ENCODE measurements at regions not wholly inside any gene's neighbourhood (a gene's known extent, or its start where the extent isn't known, plus 50 kb on each side); places are given as distances from the start of the nearest gene placed in this dataset.
"Not testable (repeated sequence)": the region's sequence is repeated elsewhere in the genome, so short reads cannot be mapped to it uniquely, and the experiment has no call there.

DNA sequence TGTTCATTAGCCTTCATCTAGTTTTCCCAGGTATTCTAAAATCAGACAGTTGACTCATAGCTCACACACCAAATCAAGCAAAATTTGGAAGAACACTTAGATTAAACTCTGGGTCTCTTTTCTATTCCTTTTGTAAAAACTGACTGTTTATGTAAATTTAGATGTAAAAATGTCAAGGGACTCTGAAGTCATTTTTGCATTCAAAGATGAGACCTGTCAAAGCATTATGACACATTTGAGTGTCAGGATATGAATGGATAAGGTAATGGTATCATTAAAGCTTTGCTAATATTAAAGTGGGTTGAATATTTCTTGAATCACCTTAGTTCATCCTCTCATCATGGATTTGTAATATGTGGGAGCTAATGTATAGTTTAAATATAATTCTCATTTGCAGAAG lies 348.1 kb upstream of the NRXN1 start:
- DNase-seq, result no peak

- no peak for DNase-seq
These were observed 336.3 kb upstream of the NRXN1 start for GRCh38 chr2:51368250-51368649.

DNA sequence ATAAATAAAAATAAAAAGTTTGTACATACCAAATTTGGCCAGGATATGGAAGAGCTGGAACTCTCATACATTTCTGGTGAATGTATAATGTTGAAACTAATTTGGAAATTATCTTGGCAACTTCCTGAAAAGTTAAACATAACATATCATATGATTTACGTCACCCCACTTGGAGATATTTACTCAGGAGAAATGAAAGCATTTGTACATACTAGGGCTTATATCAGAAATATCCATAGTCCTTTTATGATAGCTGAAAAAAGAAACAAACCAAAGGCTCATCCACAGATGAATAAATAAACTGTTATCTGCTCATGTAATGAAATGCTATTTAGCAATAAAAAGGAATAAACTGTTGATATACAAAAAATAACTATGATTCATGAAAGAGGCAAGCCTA lies 318.2 kb upstream of the NRXN1 start:
- DNase-seq, result no peak

DNA sequence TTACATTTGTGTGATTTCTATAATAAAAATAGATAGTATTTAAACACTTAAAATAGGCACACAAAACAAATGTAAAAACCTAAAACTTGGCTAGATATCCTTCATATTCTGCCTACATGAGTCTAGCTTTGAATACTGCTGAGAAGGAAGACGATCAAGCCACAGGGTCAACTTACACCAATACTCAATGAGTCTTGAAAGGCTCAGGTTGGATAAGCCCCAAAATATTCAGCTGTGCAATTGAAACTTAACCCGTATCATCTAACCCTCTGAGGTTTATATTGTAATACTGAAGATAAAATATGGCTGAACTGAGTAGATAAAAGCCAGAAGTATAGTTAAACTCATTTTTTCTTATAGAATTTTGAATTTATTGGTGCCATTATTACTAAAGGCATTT lies 313.0 kb upstream of the NRXN1 start:
- DNase-seq, result no peak

GRCh38 chr2:51335087-51336058 lies 303.4 kb upstream of the NRXN1 start:
- no peak for DNase-seq

DNA sequence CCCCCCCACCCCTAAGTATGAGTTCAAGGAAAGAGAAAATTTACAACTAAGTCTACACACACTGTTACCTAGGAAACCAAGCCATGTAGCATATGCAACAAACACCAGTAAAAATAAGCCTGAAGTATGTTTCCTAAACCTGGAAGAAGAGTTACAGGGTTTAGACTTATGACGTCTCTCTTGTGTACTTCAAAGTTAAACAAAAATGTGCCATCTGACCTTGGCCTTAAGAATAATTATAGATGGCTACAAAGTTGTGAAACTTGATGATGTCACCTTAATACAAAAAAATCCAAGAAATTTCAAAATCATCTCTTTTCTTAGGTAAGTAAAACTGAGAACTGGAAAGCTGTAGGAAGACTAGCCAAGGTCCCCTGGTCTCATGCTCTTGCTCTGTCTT lies 297.6 kb upstream of the NRXN1 start:
- no peak for DNase-seq

GRCh38 chr2:51324051-51324450 lies 292.1 kb upstream of the NRXN1 start:
- no peak for DNase-seq

- no peak for DNase-seq
These were observed 290.7 kb upstream of the NRXN1 start for GRCh38 chr2:51322613-51323012.

DNA sequence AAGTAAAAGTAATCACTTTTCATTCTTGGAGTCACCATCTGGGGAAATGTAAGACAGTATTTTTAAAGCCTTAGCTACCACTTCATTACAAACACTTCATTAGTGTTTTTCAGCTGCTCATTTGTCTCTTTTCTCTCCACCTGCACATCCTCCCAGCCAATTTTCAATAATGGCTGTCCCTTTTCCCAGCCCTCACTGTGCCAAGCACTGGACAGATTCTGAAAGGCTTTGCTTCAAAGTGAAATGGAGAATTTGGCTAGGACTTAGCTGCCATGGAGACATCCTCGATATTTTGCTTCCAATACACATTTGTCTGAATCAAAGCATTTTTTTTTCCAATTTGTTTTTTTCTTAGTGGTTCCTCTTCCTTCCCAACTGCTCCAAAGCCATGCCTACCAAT lies 272.4 kb upstream of the NRXN1 start:
- no peak for DNase-seq

DNA sequence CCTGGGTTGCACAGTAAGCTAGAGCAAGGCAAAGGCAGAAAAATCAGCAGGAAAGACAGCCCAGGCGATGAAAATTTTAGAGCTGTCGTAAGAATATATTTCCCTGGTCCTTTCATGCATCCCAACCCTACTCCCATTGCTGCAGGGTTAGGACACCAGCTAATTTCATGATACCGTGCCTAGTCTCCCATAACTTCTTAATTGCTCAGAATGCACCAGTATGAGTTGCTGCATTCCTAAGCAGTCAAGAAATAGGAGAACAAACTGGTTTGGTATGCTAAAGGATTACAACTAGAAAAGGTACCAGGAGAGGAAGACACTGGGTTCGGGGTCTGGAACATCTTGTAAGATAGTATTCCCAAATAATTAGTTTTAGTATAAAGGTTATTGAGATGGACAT lies 269.4 kb upstream of the NRXN1 start:
- DNase-seq, result no peak

- no peak for DNase-seq
These were observed 267.4 kb upstream of the NRXN1 start for GRCh38 chr2:51299370-51299769.

- DNase-seq, result no peak
These were observed 265.6 kb upstream of the NRXN1 start for GRCh38 chr2:51297488-51297887.

- no peak for DNase-seq
These were observed 261.8 kb upstream of the NRXN1 start for GRCh38 chr2:51293566-51294200.

DNA sequence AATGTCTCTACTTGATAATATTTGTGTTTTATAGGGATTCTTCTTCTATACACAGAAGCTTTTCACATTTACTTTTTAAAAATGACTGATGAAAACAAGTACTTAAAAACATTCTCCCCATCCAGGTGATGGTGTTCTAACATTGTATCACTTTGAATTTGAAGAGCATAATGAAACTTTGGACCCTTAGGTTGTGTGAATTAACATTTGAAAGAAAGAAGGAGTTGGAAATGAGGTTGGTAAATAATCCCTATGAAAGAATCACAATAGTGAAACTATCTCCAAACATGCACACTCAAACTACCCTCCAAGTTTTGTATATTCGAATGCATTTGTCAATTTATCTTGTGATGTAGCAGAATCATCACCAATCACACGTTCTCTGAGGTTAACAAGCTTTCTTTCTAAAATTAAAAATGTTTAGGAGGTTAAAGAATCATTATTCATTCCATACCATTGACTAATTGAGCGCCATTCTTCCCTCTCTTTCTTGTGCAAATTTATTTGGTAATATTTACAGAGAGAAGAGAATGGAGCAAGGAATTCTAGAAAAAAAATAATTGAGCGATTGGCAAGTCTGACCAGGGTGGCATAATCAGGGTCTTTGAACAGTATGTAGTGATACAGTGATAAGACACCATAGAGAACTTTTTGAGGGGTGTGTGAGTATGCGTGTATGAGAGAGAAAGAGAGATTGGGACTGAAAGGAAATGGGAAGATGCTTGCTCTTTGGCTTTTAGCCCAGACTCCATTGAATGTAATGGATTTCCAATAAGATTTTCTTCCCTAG lies 260.0 kb upstream of the NRXN1 start:
- DNase-seq, result no peak

- no peak for DNase-seq
These were observed 258.8 kb upstream of the NRXN1 start for GRCh38 chr2:51290725-51291124.

- no peak for DNase-seq
These were observed 257.1 kb upstream of the NRXN1 start for GRCh38 chr2:51289045-51289444.

- no peak for DNase-seq
These were observed 236.3 kb upstream of the NRXN1 start for GRCh38 chr2:51268191-51268590.

- DNase-seq, result no peak
These were observed 233.6 kb upstream of the NRXN1 start for GRCh38 chr2:51265539-51265938.

- no peak for DNase-seq
These were observed 232.0 kb upstream of the NRXN1 start for GRCh38 chr2:51263951-51264350.

DNA sequence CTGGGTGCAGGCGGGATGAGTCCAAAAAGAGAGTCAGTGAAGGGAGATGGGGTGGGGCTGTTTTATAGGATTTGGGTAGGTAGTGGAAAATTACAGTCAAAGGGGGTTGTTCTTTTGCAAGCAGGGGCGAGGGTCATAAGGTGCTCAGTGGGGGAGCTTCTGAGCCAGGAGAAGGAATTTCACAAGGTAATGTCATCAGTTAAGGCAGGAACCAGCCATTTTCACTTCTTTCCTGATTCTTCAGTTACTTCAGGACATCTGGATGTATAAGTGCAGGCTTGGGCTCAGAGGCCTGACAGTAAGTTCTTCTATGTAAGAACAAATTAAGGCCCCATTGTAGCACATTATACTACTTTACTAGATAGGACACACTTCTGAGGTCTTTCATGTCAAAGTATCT lies 231.2 kb upstream of the NRXN1 start:
- DNase-seq, result not testable (repeated sequence)

- DNase-seq, result no peak
These were observed 226.4 kb upstream of the NRXN1 start for GRCh38 chr2:51258301-51258700.

DNA sequence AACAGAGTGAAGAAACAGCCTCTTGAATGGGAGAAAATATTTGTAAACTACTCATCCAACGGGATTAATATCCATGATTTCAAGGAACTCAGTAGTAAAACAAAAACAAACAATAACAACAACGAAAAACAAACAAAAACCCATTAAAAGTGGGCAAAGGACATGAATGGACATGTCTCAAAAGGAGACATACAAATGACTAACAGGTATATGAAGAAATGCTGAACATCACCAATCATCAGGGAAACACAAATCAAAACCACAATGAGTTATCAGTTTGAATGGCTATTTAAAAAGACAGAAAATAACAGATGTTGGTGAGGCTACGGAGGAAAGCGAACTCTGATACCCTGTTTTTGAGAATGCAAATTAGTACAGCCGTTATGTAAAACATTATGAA lies 224.8 kb upstream of the NRXN1 start:
- DNase-seq, result no peak

DNA sequence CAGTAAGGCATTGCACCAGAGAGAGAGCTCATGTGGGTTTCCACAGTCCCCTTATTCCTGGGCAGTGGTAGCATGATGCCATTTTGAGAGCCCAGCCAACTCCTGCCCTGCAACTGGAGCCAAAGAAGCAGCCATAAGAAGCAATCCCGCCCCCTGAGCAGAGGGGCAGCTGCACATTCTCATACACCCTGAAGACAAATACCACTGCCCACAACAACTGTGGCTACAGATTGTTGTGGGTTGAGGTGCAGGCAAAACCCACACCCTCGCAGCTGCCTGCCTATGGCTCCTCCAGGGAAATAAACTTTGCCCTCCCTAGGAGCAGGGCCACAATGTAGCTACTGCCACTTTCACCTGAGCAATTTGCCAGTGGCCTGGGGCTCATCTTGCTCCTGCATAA lies 219.4 kb upstream of the NRXN1 start:
- no peak for DNase-seq

Data from cerebellar nuclear complex (tissue), 1 donor.